ENCODE measurements at regions not wholly inside any gene's neighbourhood (a gene's known extent, or its start where the extent isn't known, plus 50 kb on each side); places are given as distances from the start of the nearest gene placed in this dataset.
A peak's percentile ranks its signal among the peaks of the same experiment; 100 is the strongest.

DNA sequence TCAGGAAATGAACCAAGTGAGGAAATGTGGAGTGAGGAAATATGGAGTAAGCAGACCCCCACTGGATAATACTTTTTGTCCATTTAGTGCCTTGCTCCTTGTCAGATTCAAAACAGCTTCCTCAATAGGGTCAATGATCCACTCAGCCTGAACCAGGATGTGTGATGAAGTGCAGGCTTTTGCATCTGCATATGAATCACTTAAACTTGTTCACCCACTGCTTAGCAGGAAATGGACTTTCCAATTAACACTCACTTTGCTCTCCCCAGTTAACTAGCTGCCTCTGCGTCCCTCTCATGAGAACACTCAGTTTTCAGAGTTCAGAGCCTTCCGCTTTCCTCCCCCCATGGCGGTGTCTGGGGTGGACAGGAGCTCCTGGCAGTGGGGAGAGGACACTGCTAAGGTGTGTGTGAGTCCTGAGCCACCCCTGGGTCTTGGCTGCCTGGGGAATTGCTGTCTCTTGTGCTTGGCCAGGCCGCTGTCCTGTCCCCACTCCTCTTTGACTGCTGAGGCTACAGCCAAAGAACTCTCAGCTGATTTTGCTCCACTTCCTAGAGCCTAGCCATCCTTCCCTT lies 621.8 kb downstream of the CDH26 start:
- no peak for DNase-seq (ENCODE audit: low spot score)

DNA sequence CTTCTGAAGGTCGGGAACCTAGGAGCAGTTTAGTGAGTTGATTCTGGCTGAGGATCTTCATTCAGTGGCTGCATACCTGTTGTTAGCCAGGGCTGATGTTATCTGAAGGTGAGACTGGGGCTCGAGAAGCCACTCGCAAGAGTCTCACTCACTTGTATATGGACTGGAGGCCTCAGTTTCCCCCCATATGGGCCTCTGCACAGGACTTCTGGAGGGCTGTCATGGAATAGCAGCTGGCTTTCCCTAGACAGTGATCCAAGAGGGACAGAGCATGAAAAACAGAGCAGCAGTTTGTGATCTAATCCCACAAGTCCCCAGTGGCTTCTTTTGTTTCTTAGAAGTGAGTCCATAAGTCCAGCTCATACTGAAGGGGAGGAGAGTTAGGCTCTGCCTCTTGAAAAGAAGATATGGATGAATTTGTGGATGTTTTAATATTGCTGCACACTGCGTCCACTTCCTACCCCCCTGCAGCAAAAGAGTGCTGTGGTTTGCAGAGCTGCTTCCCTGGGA lies 623.4 kb downstream of the CDH26 start:
- DNase-seq (ENCODE audit: low spot score), result no peak

DNA sequence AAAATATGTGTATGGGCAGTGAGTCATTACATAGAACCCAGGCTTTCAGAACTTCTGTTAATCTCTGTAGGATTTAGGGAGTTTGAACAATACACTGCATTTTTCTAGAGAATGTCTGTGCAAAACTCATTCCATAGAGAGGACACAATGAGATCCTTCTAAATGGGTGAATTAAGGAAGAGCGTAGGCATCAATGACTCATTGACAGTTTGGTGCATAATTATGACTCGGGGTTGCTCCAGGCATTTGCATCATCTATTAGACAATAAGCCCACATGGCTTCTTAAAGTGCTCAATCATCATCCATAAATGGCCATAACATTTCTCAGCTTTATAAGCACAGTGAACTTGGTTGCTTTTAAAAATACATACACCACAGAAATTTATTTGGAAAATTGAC lies 625.5 kb downstream of the CDH26 start:
- DNase-seq (ENCODE audit: low spot score), result peak; percentile 18

GRCh38 chr20:60584221-60584620 lies 626.0 kb downstream of the CDH26 start:
- no peak for DNase-seq (ENCODE audit: low spot score)

GRCh38 chr20:60585651-60586050 lies 627.4 kb downstream of the CDH26 start:
- no peak for DNase-seq (ENCODE audit: low spot score)

GRCh38 chr20:60586269-60587050 lies 628.2 kb downstream of the CDH26 start:
- DNase-seq (ENCODE audit: low spot score), result no peak

DNA sequence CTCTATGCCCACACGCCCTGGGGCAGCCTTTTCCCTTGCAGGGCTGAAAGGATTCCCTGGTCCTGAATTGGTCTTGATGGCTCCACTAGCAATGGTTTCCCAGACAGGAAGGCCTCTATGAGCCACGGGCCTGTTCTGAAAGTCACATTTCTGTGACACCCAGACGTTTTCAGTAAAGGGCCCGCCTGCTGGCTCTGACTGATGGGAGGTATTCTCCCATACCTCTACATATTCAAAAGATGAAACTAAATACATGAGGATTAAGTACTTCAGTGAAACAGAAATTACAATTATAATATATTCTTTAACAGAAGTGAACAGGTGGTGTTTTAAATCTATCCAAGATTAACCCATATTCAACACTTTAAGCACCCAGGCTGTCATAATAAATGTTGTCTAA lies 629.8 kb downstream of the CDH26 start:
- no peak for DNase-seq (ENCODE audit: low spot score)

DNA sequence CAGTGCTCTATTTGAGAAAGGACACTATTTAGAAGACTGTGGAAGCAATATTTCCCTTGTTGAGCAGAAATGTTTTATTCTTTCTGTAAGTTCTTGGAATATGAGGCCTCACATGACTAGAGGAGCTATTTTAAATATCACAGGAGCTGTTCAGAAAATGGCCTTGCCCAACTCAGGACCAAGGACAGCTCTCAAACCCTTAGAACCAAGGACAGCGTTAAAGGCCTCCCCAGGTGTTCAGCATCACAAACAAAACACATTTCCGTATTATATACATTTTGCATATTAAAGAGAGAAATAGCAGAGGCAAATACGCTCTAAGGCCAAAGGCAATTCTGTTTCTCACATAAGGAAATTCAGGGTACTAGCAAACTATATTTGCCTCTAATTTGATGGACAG lies 631.4 kb downstream of the CDH26 start:
- peak; percentile 15 for DNase-seq (ENCODE audit: low spot score)

DNA sequence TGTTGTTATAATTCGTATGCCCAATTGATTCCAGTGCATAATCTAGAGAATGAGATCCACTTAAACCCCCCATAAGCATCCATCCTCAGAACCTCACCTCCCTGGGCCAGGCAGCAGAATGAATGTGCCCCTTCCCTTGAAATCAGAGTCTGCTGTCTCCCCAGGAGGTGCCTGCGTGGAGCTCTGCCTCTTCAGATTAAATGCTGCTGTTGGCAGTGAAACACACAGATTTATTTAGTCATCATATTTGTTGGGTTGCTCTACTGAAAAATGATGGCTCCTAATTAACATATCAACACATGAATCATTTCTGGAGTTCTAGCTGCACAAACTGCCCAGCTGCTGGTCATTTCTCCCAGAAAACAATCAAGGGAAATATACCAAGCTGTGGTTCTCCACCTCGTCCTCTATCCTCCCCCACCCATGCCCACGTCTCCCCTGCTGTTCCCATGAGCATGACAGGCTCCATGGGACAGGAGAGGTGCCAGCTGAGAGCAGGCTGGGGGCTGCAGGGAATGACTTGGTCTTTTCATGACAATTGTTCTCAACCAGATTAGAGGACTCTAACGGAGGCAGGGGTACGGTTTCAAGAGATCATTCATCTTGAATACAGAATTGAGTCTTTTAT lies 633.1 kb downstream of the CDH26 start:
- DNase-seq (ENCODE audit: low spot score), result no peak

DNA sequence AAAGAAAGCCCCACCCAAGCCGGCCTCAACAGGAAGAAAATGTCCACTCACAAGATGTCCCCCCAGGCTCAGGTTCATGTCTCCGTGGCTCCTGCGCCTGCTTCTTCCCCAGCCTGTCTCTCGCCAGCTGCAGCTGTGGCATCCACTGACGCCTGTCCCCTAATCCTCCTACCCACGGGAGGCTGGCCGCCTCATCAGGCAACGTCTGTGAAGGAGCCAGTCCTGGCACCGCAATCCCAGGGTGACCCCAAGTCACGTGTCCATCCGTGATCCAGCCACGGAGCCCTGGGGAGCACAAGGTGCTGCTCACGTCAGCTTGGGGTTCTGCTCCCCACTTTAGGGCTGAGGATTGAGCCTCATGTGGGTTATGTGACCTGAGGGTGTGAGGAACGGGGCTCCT lies 640.3 kb downstream of the CDH26 start:
- DNase-seq (ENCODE audit: low spot score), result no peak

DNA sequence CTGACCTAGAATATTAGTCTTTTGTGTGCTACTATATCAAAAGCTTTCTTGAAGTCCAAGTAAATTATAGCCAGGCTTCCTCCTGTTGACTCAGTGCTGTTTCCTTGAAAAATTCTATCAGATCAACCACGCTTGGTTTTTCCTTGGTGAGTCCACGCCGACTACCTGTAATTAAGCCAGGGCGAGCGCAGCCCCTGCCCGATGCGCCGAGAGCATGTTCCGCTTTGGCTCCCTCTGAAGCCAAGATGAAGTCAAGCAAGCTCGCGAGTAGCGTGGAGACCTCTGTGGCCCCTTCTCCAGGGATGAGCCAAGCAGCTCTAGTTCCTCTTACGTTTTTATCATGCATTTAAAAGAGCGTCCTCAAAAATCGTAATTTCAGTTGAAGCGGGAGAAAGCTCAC lies 641.2 kb downstream of the CDH26 start:
- DNase-seq (ENCODE audit: low spot score), result no peak

GRCh38 chr20:60600036-60600435 lies 641.8 kb downstream of the CDH26 start:
- DNase-seq (ENCODE audit: low spot score), result no peak

DNA sequence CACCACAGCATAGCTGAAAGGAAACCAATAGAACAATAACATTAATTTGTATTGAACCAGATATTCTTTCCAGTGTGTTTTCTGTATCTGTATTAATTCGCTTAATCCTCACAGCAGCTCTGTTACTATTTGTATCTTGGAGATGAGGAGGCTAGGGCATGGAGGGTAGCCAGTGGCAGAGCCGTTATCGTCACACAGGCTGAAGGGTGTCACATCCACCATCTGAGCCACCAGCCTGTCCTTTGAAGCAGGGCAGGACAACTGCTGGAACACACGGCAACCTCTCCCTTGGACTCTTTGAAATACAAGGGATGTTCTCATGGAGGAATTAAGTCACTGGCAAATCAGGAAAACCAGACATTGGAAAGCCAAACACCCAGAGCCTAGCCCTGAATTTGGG lies 628.0 kb upstream of the CDH4 start:
- DNase-seq (ENCODE audit: low spot score), result no peak

DNA sequence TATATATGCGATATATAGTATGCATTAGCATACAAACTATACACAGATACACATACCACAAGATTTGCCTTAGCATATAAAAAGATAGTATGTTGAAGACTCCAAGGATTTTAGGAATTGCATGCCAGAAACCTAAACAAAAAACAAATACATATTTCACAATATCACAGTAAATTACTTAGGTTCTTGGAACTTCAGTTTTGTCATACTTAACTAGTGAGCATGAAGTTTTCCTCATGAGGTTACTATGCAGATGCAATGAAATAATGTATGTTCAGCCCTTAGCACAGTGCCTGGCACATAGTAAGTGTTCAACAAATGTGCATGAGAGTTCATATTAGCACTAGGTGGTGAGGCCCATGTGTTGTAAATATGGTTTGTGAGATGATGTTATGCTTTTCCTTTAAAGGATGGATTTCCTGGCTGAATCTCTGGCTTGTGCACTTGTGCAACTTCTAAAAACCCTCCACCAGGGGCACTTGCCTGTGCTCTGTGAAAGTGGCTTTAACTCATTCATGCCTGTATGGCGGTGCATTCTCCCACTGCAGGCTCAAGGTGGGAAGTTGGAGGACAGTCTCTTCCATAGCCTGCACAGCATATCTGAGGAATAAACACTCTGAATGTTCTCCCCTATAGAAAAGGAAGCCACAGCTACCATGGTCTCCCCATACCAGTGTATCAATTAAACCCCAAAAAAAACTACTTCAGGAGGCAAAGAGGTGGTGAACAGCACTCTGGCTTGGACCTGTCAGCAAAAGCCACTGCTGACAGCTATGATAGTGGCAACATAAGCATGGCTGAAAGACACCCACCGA lies 624.1 kb upstream of the CDH4 start:
- DNase-seq (ENCODE audit: low spot score), result no peak

DNA sequence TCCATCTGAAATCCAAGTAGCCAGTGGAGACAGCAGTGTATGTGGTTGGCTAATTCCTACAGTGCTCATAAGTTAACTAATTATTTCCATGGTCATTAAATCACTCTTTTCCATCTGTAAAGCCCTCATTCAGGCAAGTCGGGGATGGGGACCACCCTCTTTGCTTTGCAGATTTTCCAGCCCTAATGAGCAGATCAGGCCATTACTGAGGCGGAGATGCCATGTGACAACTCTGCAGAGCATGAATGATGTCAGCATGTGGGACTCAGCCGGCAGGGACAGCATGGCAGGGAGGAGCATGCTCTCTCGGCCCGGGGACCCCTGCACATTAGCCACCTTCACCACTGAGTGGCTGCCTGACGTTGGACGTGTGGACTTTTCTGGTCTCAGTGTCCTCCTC lies 623.3 kb upstream of the CDH4 start:
- no peak for DNase-seq (ENCODE audit: low spot score)

DNA sequence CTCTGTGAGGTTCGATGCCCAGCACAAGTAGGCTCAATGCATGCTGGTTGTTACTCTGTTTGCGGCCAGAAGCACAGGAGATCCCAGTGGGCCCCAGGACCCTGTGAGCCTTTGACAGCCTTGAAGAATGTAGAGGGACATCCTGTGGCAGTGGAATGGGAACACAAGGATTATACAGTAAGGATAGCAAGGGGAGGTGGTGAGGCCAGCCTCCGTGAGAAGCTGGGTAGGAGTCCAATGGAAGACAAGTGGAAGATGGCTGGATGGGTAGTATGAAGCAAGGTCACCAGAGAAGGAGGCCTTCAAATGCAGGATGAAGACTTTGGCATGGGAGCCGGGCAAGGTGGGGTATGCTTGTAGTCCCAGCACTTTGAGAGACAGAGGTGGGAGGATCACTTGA lies 622.9 kb upstream of the CDH4 start:
- no peak for DNase-seq (ENCODE audit: low spot score)

GRCh38 chr20:60630609-60631008 lies 621.5 kb upstream of the CDH4 start:
- DNase-seq (ENCODE audit: low spot score), result no peak

- no peak for DNase-seq (ENCODE audit: low spot score)
Observed at GRCh38 chr20:60631585-60632287, 620.3 kb upstream of the CDH4 start.

- peak; percentile 20 for DNase-seq (ENCODE audit: low spot score)
Observed at GRCh38 chr20:60632391-60633262, 619.4 kb upstream of the CDH4 start.

- DNase-seq (ENCODE audit: low spot score), result no peak
Observed at GRCh38 chr20:60634491-60635172, 617.4 kb upstream of the CDH4 start.

All from GM03348 (cell line).